ENCODE measurements at regions not wholly inside any gene's neighbourhood (a gene's known extent, or its start where the extent isn't known, plus 50 kb on each side); places are given as distances from the start of the nearest gene placed in this dataset.
"Not testable (repeated sequence)": the region's sequence is repeated elsewhere in the genome, so short reads cannot be mapped to it uniquely, and the experiment has no call there.

GRCh38 chr5:25448646-25449045, 803.9 kb upstream of the CDH10 start:
- no peak for DNase-seq

- DNase-seq, result no peak
These were observed 803.4 kb upstream of the CDH10 start for GRCh38 chr5:25448190-25448621.

- DNase-seq, result not testable (repeated sequence)
These were observed 801.3 kb upstream of the CDH10 start for GRCh38 chr5:25446061-25446420.

DNA sequence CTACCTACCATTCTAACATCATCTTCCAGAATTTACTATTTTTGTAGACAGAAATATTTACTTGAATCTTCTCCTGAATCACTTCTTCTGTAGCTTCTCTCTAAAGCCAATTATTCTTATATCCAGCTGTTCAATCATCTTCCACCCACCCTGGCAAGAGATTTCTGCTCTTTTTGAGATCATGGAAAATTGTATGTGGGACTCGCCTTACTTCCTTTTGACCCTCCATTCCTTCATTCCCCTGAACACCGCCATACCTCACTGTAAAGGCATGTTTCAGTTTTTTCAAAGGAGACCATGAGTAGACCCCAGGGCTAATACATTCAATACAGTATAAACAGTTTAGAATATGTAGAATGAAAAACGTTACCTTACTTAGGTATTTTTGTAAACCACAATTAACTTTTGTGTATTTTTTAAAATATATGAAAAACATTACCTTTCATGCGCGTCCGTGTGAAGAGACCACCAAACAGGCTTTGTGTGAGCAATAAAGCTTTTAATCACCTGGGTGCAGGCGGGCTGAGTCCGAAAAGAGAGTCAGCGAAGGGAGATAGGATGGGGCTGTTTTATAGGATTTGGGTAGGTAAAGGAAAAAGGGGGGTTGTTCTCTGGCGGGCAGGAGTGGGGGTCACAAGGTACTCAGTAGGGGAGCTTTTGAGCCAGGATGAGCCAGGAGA, 800.7 kb upstream of the CDH10 start:
- DNase-seq, result not testable (repeated sequence)

DNA sequence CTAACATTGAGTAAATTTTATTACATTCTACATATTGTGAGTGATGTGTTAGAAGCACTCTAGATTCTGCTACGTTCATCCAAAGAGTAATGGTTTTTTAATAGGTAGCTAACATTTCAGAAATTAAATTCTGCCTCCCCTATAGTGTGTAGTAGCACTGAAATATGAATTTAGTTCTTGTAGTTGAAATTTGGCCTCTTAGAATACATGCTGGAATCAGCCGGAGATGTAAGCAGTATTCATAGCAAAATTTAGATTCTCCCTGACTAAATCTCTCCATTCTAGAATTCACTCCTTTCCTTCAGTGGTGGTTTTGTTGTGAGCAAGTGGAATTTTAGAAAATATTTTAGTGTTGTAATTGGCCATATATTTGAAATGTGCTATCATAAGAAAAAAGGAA, 799.9 kb upstream of the CDH10 start:
- DNase-seq, result no peak

DNA sequence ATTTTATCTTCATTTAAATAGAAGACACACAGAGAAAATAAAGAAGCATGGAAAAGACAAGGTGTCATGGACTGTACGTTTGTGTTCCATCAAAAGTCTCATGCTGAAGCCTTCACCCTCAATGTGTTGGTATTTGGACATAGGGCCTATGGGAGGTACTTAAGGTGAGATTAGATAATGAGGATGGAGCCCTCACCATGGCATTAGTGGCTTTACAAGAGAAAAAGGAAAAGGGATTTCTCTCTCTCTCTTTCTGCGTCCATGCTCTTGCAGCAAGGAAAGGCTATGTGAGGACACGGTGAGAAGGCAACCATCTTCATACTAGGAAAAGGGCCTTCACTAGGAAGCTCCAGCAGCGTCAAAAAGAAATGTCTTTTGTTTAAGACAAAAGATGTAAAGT, 797.0 kb upstream of the CDH10 start:
- no peak for DNase-seq

DNA sequence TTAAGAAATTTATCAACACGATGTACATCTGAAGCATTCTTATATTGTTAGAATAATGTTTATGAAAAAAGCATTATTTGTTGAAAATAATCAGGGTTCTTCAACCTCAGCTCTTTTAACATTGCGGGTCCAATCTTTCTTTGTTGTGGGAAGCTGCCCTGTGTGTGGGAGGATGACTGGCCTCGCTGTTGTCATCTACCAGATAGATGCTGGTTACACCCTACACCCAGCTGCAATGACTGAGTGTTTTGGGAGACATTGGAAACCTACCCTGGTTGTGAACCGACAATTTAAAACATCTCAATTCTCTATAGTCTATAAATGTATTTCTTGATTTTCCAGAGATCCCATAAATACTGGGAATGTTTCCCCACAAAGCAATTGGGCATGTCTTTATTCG, 794.2 kb upstream of the CDH10 start:
- no peak for DNase-seq

DNA sequence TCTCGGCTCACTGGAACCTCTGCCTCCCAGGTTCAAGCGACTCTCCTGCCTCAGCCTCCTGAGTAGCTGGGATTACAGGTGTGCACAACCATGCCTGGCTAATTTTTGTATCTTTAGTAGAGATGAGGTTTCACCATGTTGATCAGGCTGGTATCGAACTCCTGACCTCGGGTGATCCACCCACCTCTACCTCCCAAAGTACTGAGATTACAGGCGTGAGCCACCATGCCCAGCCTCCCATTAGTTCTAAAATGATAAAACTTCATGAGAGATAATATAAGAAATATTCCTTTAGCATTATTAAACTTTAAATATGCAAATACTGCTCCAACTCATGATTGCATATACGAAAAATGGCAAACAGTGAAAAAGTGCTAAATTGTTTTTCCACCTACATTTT, 793.6 kb upstream of the CDH10 start:
- DNase-seq, result not testable (repeated sequence)

- no peak for DNase-seq
These were observed 791.7 kb upstream of the CDH10 start for GRCh38 chr5:25436452-25436851.

- no peak for DNase-seq
These were observed 791.1 kb upstream of the CDH10 start for GRCh38 chr5:25435882-25436281.

DNA sequence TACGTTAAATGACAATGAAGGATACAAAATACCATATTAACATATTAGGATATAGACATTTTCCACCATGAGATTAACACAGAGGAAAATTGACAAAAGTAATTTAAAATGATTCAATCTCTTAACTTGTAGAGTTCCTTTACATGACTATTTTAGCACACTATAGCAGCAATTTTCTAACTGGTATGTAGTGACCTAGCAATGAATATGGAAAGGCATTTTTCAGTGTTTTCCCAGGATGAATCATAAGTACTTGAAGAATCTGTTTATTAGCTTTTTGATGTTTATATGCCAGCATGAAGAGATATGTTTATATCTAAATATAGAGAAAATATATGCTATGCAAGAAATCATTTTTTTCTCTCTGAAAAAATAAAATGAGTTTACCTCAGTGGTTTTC, 782.5 kb upstream of the CDH10 start:
- no peak for DNase-seq

DNA sequence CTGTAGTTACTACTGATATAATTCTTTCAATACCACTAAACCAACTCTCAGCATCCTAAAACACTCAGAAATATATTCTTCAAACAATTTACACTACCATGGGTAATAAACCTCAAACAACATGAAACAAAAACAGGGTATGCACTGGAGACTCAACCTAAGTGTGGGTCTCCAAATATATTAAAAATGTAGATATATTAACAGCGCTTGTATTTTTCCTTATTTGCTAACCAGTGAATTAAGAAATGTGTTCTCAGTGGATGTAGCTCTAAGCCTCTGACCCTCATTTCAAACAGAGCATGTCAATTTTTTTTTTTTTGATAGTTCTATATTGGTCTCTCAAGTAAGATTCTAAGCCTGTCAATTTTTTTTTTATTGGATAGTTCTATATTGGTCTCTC, 778.5 kb upstream of the CDH10 start:
- DNase-seq, result no peak

GRCh38 chr5:25419684-25420083, 774.9 kb upstream of the CDH10 start:
- no peak for DNase-seq

GRCh38 chr5:25418978-25419377, 774.2 kb upstream of the CDH10 start:
- DNase-seq, result no peak

DNA sequence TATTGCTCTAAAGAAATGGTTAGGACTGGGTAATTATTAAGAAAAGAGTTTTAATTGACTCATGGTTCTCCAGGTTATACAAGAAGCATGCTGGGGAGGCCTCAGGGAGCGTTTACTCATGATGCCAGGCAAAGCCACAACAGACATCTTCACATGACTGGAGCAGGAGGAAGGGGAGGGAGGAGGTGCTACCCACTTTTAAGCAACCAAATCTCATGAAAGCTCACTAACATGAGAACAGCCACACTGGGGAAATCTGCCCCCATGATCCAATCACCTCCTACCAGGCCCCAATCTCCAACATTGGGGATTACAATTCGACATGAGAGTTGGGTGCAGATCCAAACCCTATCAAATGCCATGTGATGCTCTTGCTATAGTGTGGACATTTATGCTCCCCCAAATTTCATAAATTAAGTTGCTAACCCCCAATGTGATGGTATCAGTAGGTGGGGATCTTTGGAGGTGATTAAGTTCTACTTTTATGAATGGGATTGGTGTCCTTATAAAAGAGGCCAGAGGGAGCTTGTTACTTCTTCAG, 773.6 kb upstream of the CDH10 start:
- no peak for DNase-seq

DNA sequence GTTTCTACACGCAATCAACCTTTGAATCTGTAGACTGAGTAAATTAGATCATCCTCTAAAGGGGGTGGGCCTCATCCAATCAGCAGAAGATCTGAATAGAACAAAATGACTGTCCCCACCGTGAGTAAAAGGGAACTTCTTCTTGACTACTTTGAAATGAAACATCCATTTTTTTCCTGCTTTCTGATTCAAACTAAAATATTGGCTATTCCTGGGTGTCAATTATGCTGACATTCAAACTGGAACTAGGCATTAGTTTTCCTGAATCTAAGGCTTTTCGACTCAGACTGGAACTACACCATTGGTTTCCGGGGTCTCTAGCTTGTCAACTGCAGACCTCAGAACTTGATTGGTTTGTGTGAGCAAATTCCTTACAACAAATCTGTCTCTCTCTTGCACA, 772.2 kb upstream of the CDH10 start:
- DNase-seq, result no peak

GRCh38 chr5:25415970-25416369, 771.2 kb upstream of the CDH10 start:
- DNase-seq, result no peak

DNA sequence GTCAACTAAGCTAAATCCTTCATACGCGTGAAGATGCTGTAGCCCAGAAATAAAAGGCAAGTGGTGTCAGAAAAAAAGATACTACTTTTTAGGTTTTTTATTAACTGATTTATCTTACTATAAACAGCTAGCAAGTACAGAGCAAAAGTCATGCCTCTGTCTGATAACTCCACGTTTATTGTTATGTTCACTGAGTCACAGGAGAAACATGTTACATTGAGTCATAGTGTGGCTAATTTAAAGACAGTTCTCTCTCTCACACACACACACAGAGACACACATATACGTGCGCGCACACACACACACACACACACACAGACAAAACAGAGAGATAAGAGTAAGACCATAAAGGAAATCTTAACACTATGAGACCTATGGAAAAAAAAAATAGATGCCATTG, 770.0 kb upstream of the CDH10 start:
- no peak for DNase-seq

- no peak for DNase-seq
These were observed 767.4 kb upstream of the CDH10 start for GRCh38 chr5:25412116-25412661.

- not testable (repeated sequence) for DNase-seq
These were observed 762.6 kb upstream of the CDH10 start for GRCh38 chr5:25407365-25407764.

GRCh38 chr5:25405850-25406249, 761.1 kb upstream of the CDH10 start:
- no peak for DNase-seq

GRCh38 chr5:25399878-25400480, 755.2 kb upstream of the CDH10 start:
- DNase-seq, result no peak

DNA sequence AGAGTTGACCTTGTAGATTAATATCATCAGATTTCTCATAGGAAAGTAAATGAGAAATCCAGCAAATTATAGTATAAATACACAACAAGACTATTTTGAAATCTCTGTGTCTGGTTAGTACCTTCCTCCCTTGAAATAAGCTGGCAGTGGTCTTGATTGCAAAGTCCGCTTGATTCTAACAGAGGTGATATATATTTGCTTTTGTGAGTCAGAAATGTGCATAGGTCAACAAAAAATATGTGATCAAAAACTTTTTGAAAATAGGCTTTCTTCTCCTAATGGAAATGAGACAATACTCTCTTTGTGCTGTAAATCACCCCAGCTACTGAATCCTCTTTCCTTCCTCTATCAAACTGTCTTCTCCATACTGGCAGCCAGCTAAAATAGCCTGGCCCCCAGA, 749.2 kb upstream of the CDH10 start:
- DNase-seq, result no peak

- no peak for DNase-seq
These were observed 748.5 kb upstream of the CDH10 start for GRCh38 chr5:25393256-25393655.
